GM19238 (cell line): ENCODE measurements at regions not wholly inside any gene's neighbourhood (a gene's known extent, or its start where the extent isn't known, plus 50 kb on each side); places are given as distances from the start of the nearest gene placed in this dataset.
"Not testable (repeated sequence)": the region's sequence is repeated elsewhere in the genome, so short reads cannot be mapped to it uniquely, and the experiment has no call there.

Experiments
- DNase-seq: peaks from one replicate; pipeline ENCODE4 v3.0.0; 2011; ENCODE audit warnings: low spot score; ENCODE audit not compliant: insufficient read length

DNA sequence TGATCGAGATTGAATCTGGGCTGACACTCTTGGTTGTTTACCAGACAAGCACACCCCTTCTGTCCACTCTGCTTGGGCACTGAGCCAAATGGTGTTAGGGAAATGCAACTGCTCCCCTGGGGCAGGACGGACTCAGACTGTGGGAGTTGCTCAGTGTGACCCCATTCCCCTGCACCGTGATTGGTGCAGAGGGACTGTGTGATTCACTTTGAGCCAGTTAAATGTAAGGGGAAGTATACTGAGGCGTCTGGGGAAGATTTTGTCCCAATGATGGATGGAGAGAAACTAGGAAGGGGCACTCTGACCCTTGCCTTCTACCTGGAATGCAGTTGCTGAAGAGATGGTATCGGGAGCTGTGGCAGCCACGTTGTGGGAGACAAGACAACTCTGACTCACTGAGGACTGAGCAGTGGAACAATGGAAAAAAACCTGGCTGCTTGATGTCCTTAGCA is 196.0 kb upstream of the ANKRD55 start:
- no peak for DNase-seq

- DNase-seq, result no peak
Measured at GRCh38 chr5:56426693-56427092, 193.6 kb upstream of the ANKRD55 start.

DNA sequence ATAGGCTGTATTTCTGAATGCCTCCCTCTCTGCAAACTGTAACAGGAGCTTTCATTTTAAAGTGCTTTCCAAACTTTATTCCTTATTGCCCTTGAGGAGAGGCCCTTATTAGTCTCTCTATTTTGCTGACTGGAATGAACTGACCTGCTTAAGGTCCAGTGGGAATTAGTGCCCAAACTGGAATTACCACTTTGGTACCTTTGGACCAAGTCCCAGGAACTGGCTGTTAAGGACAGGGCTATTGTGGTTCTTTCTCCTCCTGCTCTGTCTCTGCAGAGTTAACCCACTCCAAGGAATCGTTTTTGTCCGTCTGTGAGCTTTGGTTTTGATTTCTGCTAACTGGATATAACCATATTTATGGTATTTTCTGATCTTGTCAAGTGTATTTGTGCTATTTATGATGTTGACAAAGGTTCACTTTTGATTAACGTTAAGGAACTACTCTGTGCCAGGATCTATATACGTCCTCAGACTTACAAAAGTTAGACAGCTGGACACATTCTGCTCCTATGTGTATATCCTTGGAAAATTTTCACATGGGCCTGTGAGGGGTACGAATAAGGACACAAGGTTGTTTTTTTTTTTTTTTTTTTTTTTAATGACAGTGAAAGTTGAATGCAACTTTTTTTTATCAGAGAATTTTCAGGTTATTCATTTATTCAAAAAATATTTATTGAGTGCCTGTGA is 189.1 kb upstream of the ANKRD55 start:
- DNase-seq, result no peak

DNA sequence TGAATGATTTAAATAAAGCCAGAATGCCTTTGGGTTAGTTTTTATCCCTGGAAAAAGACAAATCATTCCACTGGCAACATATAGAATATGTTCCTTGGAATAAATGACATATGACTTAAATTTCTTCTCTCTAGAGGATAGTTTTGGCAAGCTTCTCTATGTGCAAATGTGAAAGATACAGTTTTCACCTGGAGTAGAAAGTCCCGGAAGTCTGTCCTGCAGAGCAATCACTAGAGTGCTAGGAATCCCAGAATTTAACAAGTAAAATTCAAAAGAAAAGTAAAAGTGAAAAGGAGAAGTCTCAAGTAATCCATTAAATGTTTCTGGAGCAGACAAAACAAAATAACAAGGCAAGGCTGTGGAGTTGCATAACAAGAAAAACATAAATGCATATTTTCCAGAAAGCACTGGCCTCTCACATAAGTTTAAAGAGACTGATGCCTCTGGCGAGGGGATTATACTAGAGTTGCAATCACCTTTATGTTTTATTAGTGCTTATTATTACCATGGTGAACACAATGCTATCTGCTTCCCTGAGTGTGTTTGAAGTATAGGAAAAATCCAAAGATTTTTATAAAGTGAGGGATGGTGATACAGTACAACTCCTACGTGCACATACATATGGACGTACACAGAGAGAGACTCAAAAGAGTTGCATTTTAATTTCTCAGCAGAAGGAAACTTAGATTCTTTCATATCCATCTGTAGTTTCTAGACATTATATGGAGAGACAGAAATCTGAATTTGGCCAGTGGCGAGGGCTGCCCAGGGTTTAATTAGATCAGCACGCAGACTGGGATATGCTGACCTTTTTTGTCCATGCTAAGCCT is 188.3 kb upstream of the ANKRD55 start:
- no peak for DNase-seq

DNA sequence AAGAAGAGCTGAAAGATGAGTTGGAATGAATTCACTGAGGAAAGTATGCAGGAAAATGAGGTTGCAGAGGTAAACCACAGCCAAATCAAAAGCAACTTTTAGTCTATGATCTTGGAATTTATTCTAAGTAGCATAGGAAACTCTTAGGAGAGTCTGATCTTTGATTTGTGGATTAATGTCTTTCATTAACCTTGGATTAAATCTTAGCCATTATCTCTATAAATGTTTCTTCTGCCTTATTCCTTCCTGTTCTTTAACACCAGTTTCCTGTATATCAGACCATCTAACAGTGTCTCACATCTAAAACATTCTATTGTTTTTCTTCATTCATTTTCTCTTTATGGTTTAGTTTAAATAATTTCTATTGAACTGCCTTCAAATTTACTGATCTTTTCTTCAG is 187.2 kb upstream of the ANKRD55 start:
- no peak for DNase-seq

- no peak for DNase-seq
Measured at GRCh38 chr5:56419667-56420066, 186.5 kb upstream of the ANKRD55 start.

DNA sequence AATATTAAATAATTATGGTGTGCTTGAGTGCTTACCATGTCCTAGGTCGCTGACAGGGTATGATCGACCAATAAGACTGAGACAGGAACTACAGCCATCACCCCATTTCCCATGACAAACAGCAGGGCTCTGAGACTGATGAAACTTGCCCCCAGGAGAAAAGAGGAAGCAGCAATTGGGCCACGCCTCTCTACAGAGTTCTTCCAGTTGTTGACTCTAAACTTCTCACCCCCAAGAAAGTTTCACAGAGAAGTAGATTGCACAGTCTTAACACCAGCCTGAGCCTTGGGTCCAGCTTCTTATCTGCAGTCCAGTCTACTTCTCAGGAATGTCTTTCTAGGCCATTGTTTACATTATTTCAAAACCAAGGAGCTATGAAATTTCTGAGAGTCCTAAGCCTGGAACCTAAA is 182.2 kb upstream of the ANKRD55 start:
- peak; percentile 19 for DNase-seq

- DNase-seq, result no peak
Measured at GRCh38 chr5:56414066-56414465, 180.9 kb upstream of the ANKRD55 start.

DNA sequence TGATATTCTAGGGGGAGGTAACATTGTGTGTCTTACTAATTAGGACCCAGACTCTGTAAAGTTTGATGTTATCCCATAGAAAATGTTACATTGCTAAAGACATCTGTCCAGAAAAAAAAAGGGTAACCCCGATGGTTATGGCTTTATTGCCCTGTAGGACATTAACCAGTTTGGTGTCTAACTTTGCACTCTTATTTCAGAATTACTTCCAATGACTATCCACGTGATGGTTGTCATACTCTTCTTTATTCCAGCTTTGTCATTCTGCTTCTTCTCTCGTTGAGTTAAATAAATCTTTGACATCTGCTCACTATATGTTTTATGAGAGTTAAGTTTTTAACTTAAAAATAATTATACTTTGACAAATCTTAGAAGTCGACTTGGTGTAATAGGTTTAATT is 180.4 kb upstream of the ANKRD55 start:
- DNase-seq, result no peak

- DNase-seq, result peak; percentile 47
Measured at GRCh38 chr5:56412601-56413379, 179.7 kb upstream of the ANKRD55 start.

- DNase-seq, result no peak
Measured at GRCh38 chr5:56410696-56411095, 177.6 kb upstream of the ANKRD55 start.

DNA sequence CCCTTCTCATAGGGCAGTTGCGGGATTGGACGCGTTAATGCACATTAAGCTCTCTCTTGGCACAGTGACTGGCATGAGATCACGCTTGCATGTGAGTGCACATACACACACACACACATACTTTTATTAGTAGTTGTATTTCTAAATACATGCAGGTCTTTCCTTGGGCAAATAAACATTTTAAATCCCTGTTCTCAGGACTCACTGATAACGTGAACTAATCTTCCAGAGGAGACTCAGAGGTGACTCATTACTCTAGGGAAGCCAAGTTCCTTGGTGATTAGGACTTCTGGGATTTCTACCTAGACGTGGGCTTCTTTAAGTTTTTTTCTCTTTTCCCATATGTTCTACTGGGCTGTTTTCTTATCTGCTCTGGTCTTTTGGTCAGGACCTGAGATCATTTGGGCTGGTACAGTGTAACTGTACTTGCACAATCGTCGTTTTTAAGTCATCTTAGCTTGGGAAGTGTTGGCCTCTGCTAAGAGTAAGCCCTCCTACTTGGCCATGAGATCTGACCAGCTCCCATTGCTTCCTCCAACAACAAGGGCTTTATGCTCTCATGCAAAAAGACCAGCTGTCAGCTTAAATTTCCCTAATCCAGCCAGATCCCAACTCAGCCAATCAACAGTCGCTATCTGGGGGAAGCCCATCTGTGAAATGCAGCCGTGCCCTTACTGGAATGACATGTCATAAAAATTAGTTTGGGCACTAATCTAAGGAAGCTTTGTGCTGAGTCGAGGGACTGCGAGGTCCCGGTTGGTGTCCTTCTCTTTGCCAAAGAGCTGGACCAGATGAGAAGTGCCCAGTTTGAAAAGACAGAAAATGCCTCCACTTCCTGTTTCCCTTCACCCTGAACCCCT is 176.4 kb upstream of the ANKRD55 start:
- DNase-seq, result no peak

- DNase-seq, result no peak
Measured at GRCh38 chr5:56406838-56407237, 173.7 kb upstream of the ANKRD55 start.

GRCh38 chr5:56406221-56406620 is 173.1 kb upstream of the ANKRD55 start:
- DNase-seq, result no peak

- DNase-seq, result no peak
Measured at GRCh38 chr5:56405116-56405908, 172.2 kb upstream of the ANKRD55 start.

GRCh38 chr5:56402266-56403220 is 169.4 kb upstream of the ANKRD55 start:
- no peak for DNase-seq

DNA sequence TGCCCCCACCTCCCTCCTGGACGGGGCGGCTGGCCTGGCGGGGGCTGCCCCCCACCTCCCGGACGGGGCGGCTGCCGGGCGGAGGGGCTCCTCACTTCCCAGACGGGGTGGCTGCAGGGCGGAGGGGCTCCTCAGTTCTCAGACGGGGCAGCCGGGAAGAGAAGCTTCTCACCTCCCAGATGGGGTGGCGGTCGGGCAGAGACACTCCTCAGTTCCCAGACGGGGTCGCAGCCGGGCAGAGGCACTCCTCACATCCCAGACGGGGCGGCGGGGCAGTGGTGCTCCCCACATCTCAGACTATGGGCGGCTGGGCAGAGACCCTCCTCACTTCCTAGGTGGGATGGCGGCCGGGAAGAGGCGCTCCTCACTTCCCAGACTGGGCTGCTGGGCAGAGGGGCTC is 164.7 kb upstream of the ANKRD55 start:
- not testable (repeated sequence) for DNase-seq

GRCh38 chr5:56396634-56397033 is 163.5 kb upstream of the ANKRD55 start:
- no peak for DNase-seq

- DNase-seq, result no peak
Measured at GRCh38 chr5:56389261-56389660, 156.1 kb upstream of the ANKRD55 start.
